Mucosa of rectum (tissue), 2 donors: ENCODE measurements at regions not wholly inside any gene's neighbourhood (a gene's known extent, or its start where the extent isn't known, plus 50 kb on each side); places are given as distances from the start of the nearest gene placed in this dataset.

Source experiments
- H3K27ac ChIP-seq, 2 donors: one replicate each; pipeline ENCODE4 v1.7.0; 2013; ENCODE audit warnings: inconsistent platforms in 2 of 2, low read depth in 2 of 2, low read length in 2 of 2
- H3K27me3 ChIP-seq, 2 donors: one replicate each; pipeline ENCODE4 v1.7.0; 2013; ENCODE audit warnings: low read length in 2 of 2; ENCODE audit not compliant: control insufficient read depth in 2 of 2, insufficient read depth in 2 of 2
- H3K36me3 ChIP-seq, 2 donors: one replicate each; pipeline ENCODE4 v1.7.0; 2013; ENCODE audit warnings: low read length in 2 of 2; ENCODE audit not compliant: control insufficient read depth in 2 of 2, insufficient read depth in 2 of 2
- H3K4me1 ChIP-seq, 2 donors: one replicate each; pipeline ENCODE4 v1.7.0; 2013; ENCODE audit warnings: low read length in 2 of 2, mild to moderate bottlenecking in 1 of 2; ENCODE audit not compliant: control insufficient read depth in 2 of 2, insufficient read depth in 2 of 2
- H3K4me3 ChIP-seq, 2 donors: one replicate each; pipeline ENCODE4 v1.7.0; 2013; ENCODE audit warnings: low read length in 2 of 2
- H3K9ac ChIP-seq, 2 donors: one replicate each; pipeline ENCODE4 v1.7.0; 2013; ENCODE audit warnings: low read length in 2 of 2, low read depth in 1 of 2, mild to moderate bottlenecking in 1 of 2
- H3K9me3 ChIP-seq, 2 donors: one replicate each; pipeline ENCODE4 v1.7.0; 2013; ENCODE audit warnings: low read length in 2 of 2; ENCODE audit not compliant: control insufficient read depth in 2 of 2
- donor health status: healthy.
- donor health status: Normal muscosa, but diverticular disease.

- Histone ChIP-seq H3K4me3 (no peak overlapping the region), H3K36me3 (no peaks in the 10 kb centered on the region), H3K4me1 (no peaks in the 10 kb centered on the region), H3K27ac (no peak overlapping the region), H3K9me3 (no peaks in the 10 kb centered on the region), H3K27me3 (no peaks in the 10 kb centered on the region), H3K9ac (no peak overlapping the region)
Observed at GRCh38 chr7:85447004-85447403, 260.1 kb upstream of the SEMA3D start.

GRCh38 chr7:85426487-85426960 lies 239.7 kb upstream of the SEMA3D start:
- Histone ChIP-seq H3K27ac (no peak overlapping the region), H3K9ac (no peak overlapping the region), H3K36me3 (no peaks in the 10 kb centered on the region), H3K9me3 (no peaks in the 10 kb centered on the region), H3K4me3 (no peak overlapping the region), H3K27me3 (no peaks in the 10 kb centered on the region), H3K4me1 (no peaks in the 10 kb centered on the region)

GRCh38 chr7:85424298-85424697 lies 237.4 kb upstream of the SEMA3D start:
- Histone ChIP-seq H3K27me3 (no peaks in the 10 kb centered on the region), H3K4me3 (no peak overlapping the region), H3K36me3 (no peaks in the 10 kb centered on the region), H3K27ac (no peak overlapping the region), H3K9ac (no peak overlapping the region), H3K4me1 (no peaks in the 10 kb centered on the region), H3K9me3 (no peaks in the 10 kb centered on the region)

GRCh38 chr7:85423209-85423895 lies 236.5 kb upstream of the SEMA3D start:
- Histone ChIP-seq H3K9ac (no peak overlapping the region), H3K9me3 (no peaks in the 10 kb centered on the region), H3K4me3 (no peak overlapping the region), H3K36me3 (no peaks in the 10 kb centered on the region), H3K27ac (no peak overlapping the region), H3K27me3 (no peaks in the 10 kb centered on the region), H3K4me1 (no peaks in the 10 kb centered on the region)

- Histone ChIP-seq H3K27ac (no peak overlapping the region), H3K9ac (no peak overlapping the region), H3K27me3 (no peaks in the 10 kb centered on the region), H3K4me1 (no peaks in the 10 kb centered on the region), H3K4me3 (no peak overlapping the region), H3K36me3 (no peaks in the 10 kb centered on the region), H3K9me3 (no peaks in the 10 kb centered on the region)
Observed at GRCh38 chr7:85415743-85416142, 228.9 kb upstream of the SEMA3D start.

- Histone ChIP-seq H3K9ac (no peak overlapping the region), H3K27ac (no peak overlapping the region), H3K36me3 (no peaks in the 10 kb centered on the region), H3K4me3 (no peak overlapping the region), H3K27me3 (no peaks in the 10 kb centered on the region), H3K9me3 (no peaks in the 10 kb centered on the region), H3K4me1 (no peaks in the 10 kb centered on the region)
Observed at GRCh38 chr7:85413718-85414117, 226.9 kb upstream of the SEMA3D start.

GRCh38 chr7:85412912-85413311 lies 226.1 kb upstream of the SEMA3D start:
- no peaks in the 10 kb centered on the region for H3K36me3 ChIP-seq
- H3K4me1 ChIP-seq = no peaks in the 10 kb centered on the region
- H3K4me3 ChIP-seq = no peak overlapping the region
- H3K27ac ChIP-seq = no peak overlapping the region
- H3K9me3 ChIP-seq = no peaks in the 10 kb centered on the region
- H3K27me3 ChIP-seq = no peaks in the 10 kb centered on the region
- H3K9ac ChIP-seq = no peak overlapping the region

- Histone ChIP-seq H3K36me3 (no peaks in the 10 kb centered on the region), H3K4me1 (no peaks in the 10 kb centered on the region), H3K9me3 (no peaks in the 10 kb centered on the region), H3K9ac (no peak overlapping the region), H3K27me3 (no peaks in the 10 kb centered on the region), H3K4me3 (no peak overlapping the region), H3K27ac (no peak overlapping the region)
Observed at GRCh38 chr7:85407391-85407790, 220.5 kb upstream of the SEMA3D start.

GRCh38 chr7:85405016-85405902 lies 218.4 kb upstream of the SEMA3D start:
- Histone ChIP-seq H3K27ac (no peak overlapping the region), H3K4me3 (no peak overlapping the region), H3K9me3 (no peaks in the 10 kb centered on the region), H3K4me1 (no peaks in the 10 kb centered on the region), H3K36me3 (no peaks in the 10 kb centered on the region), H3K9ac (no peak overlapping the region), H3K27me3 (no peaks in the 10 kb centered on the region)

GRCh38 chr7:85396676-85397075 lies 209.8 kb upstream of the SEMA3D start:
- H3K36me3 ChIP-seq = no peaks in the 10 kb centered on the region
- no peaks in the 10 kb centered on the region for H3K9me3 ChIP-seq
- H3K4me3 ChIP-seq = no peak overlapping the region
- H3K9ac ChIP-seq = no peak overlapping the region
- no peaks in the 10 kb centered on the region for H3K4me1 ChIP-seq
- H3K27me3 ChIP-seq = no peaks in the 10 kb centered on the region
- H3K27ac ChIP-seq = no peak overlapping the region
